Stimulated activated effector memory CD8-positive, alpha-beta T cell treated with anti-CD3 and anti-CD28 coated beads, Interleukin-12 subunit alpha, Interleukin-12 subunit beta, amount 100 ng/mL, for 72 hours (primary cell): ENCODE measurements at regions not wholly inside any gene's neighbourhood (a gene's known extent, or its start where the extent isn't known, plus 50 kb on each side); places are given as distances from the start of the nearest gene placed in this dataset.

Source experiments
- ATAC-seq: fragments of 150-1000 bp; cut with Tn5 transposase; 2 replicates; pipeline ENCODE4 v1.10.0; 2021
- DNase-seq, 2 donors: peaks; one replicate each; pipeline ENCODE4 v3.0.0; 2021 to 2022; ENCODE audit warnings: low spot score in 2 of 2
- H3K27ac Mint-ChIP-seq: one replicate; pipeline ENCODE4 v1.8.0; 2022; ENCODE audit warnings: mild to moderate bottlenecking, mixed read lengths
- H3K36me3 Mint-ChIP-seq: one replicate; pipeline ENCODE4 v1.8.0; 2022; ENCODE audit warnings: mild to moderate bottlenecking, mixed read lengths
- H3K4me1 Mint-ChIP-seq: one replicate; pipeline ENCODE4 v1.8.0; 2022; ENCODE audit warnings: mixed read lengths
- H3K4me3 Mint-ChIP-seq: one replicate; pipeline ENCODE4 v1.8.0; 2022; ENCODE audit warnings: mild to moderate bottlenecking, mixed read lengths
- H3K9me3 Mint-ChIP-seq: one replicate; pipeline ENCODE4 v1.8.0; 2022; ENCODE audit warnings: mixed read lengths

GRCh38 chr4:121238461-121238860 lies 74.3 kb upstream of the TNIP3 start:
- no peak for ATAC-seq
- Mint-ChIP-seq H3K4me1 (peaks cover 17% of the 10 kb centered on the region), H3K9me3 (no peaks in the 10 kb centered on the region), H3K27ac (no peak overlapping the region), H3K36me3 (no peaks in the 10 kb centered on the region), H3K4me3 (no peak overlapping the region)
- DNase-seq, result no peak

- H3K4me1 Mint-ChIP-seq, result peaks cover 14% of the 10 kb centered on the region
- no peak overlapping the region for H3K27ac Mint-ChIP-seq
- H3K4me3 Mint-ChIP-seq, result no peak overlapping the region
- no peaks in the 10 kb centered on the region for H3K36me3 Mint-ChIP-seq
- no peaks in the 10 kb centered on the region for H3K9me3 Mint-ChIP-seq
- ATAC-seq (no peak), DNase-seq (no peak)
These were observed 72.9 kb upstream of the TNIP3 start for GRCh38 chr4:121237069-121237399.

- H3K9me3 Mint-ChIP-seq, result no peaks in the 10 kb centered on the region
- H3K4me3 Mint-ChIP-seq, result no peak overlapping the region
- H3K4me1 Mint-ChIP-seq, result peaks cover 10% of the 10 kb centered on the region
- DNase-seq, result no peak
- no peak for ATAC-seq
- H3K27ac Mint-ChIP-seq, result no peak overlapping the region
- no peaks in the 10 kb centered on the region for H3K36me3 Mint-ChIP-seq
These were observed 72.4 kb upstream of the TNIP3 start for GRCh38 chr4:121236353-121237068.

- DNase-seq (no peak), ATAC-seq (no peak)
- peaks cover 17% of the 10 kb centered on the region for H3K4me1 Mint-ChIP-seq
- no peaks in the 10 kb centered on the region for H3K9me3 Mint-ChIP-seq
- no peaks in the 10 kb centered on the region for H3K36me3 Mint-ChIP-seq
- H3K4me3 Mint-ChIP-seq, result no peak overlapping the region
- H3K27ac Mint-ChIP-seq, result no peak overlapping the region
These were observed 69.9 kb upstream of the TNIP3 start for GRCh38 chr4:121233982-121234381.

GRCh38 chr4:121229993-121230392 lies 65.9 kb upstream of the TNIP3 start:
- Mint-ChIP-seq H3K4me1 (peaks cover 29% of the 10 kb centered on the region), H3K27ac (peak overlapping the region; percentile 59), H3K9me3 (no peaks in the 10 kb centered on the region), H3K4me3 (no peak overlapping the region), H3K36me3 (peaks cover 18% of the 10 kb centered on the region)
- DNase-seq (no peak), ATAC-seq (no peak)

- Mint-ChIP-seq H3K9me3 (no peaks in the 10 kb centered on the region), H3K27ac (no peak overlapping the region), H3K36me3 (peaks cover 26% of the 10 kb centered on the region), H3K4me1 (peaks cover 29% of the 10 kb centered on the region), H3K4me3 (no peak overlapping the region)
- no peak for DNase-seq
- no peak for ATAC-seq
These were observed 64.7 kb upstream of the TNIP3 start for GRCh38 chr4:121228848-121229247.

GRCh38 chr4:121227341-121227792 lies 63.2 kb upstream of the TNIP3 start:
- H3K4me1 Mint-ChIP-seq, result peaks cover 35% of the 10 kb centered on the region
- H3K9me3 Mint-ChIP-seq, result no peaks in the 10 kb centered on the region
- peak overlapping the region; percentile 94 for H3K27ac Mint-ChIP-seq
- ATAC-seq (peak; percentile 93), DNase-seq (no peak)
- H3K36me3 Mint-ChIP-seq, result peaks cover 40% of the 10 kb centered on the region
- peak overlapping the region; percentile 77 for H3K4me3 Mint-ChIP-seq

GRCh38 chr4:121226362-121226761 lies 62.2 kb upstream of the TNIP3 start:
- Mint-ChIP-seq H3K27ac (peak overlapping the region; percentile 94), H3K4me3 (peak overlapping the region; percentile 77), H3K4me1 (peaks cover 33% of the 10 kb centered on the region), H3K9me3 (no peaks in the 10 kb centered on the region), H3K36me3 (peaks cover 47% of the 10 kb centered on the region)
- ATAC-seq (no peak), DNase-seq (no peak)

- ATAC-seq, result peak; percentile 46
- Mint-ChIP-seq H3K4me1 (peaks cover 40% of the 10 kb centered on the region), H3K36me3 (peaks cover 73% of the 10 kb centered on the region), H3K27ac (peak overlapping the region; percentile 52), H3K9me3 (no peaks in the 10 kb centered on the region), H3K4me3 (peak overlapping the region; percentile 77)
- DNase-seq, result no peak
These were observed 57.5 kb upstream of the TNIP3 start for GRCh38 chr4:121221608-121222007.

- DNase-seq (no peak), ATAC-seq (no peak)
- Mint-ChIP-seq H3K27ac (peak overlapping the region; percentile 52), H3K4me1 (peaks cover 43% of the 10 kb centered on the region), H3K36me3 (peaks cover 76% of the 10 kb centered on the region), H3K9me3 (no peaks in the 10 kb centered on the region), H3K4me3 (peak overlapping the region; percentile 77)
These were observed 57.1 kb upstream of the TNIP3 start for GRCh38 chr4:121221201-121221600.

GRCh38 chr4:121220698-121221097 lies 56.6 kb upstream of the TNIP3 start:
- Mint-ChIP-seq H3K36me3 (peaks cover 76% of the 10 kb centered on the region), H3K4me3 (peak overlapping the region; percentile 77), H3K9me3 (no peaks in the 10 kb centered on the region), H3K4me1 (peaks cover 43% of the 10 kb centered on the region), H3K27ac (peak overlapping the region; percentile 9)
- ATAC-seq, result peak; percentile 60
- no peak for DNase-seq

- no peak for DNase-seq
- ATAC-seq, result no peak
- H3K4me1 Mint-ChIP-seq, result peaks cover 43% of the 10 kb centered on the region
- H3K27ac Mint-ChIP-seq, result peak overlapping the region; percentile 89
- no peaks in the 10 kb centered on the region for H3K9me3 Mint-ChIP-seq
- peak overlapping the region; percentile 77 for H3K4me3 Mint-ChIP-seq
- H3K36me3 Mint-ChIP-seq, result peaks cover 81% of the 10 kb centered on the region
These were observed 55.1 kb upstream of the TNIP3 start for GRCh38 chr4:121219227-121219626.

- DNase-seq (no peak), ATAC-seq (no peak)
- H3K4me3 Mint-ChIP-seq, result peak overlapping the region; percentile 58
- no peak overlapping the region for H3K27ac Mint-ChIP-seq
- H3K36me3 Mint-ChIP-seq, result peaks cover 82% of the 10 kb centered on the region
- peaks cover 43% of the 10 kb centered on the region for H3K4me1 Mint-ChIP-seq
- no peaks in the 10 kb centered on the region for H3K9me3 Mint-ChIP-seq
These were observed 53.2 kb upstream of the TNIP3 start for GRCh38 chr4:121217351-121217750.

- peak overlapping the region; percentile 58 for H3K4me3 Mint-ChIP-seq
- peaks cover 43% of the 10 kb centered on the region for H3K4me1 Mint-ChIP-seq
- DNase-seq (no peak), ATAC-seq (peak; percentile 31)
- peak overlapping the region; percentile 74 for H3K27ac Mint-ChIP-seq
- no peaks in the 10 kb centered on the region for H3K9me3 Mint-ChIP-seq
- peaks cover 86% of the 10 kb centered on the region for H3K36me3 Mint-ChIP-seq
These were observed 52.3 kb upstream of the TNIP3 start for GRCh38 chr4:121216461-121216860.

- Mint-ChIP-seq H3K4me3 (peak overlapping the region; percentile 58), H3K36me3 (peaks cover 88% of the 10 kb centered on the region), H3K9me3 (no peaks in the 10 kb centered on the region), H3K4me1 (peaks cover 32% of the 10 kb centered on the region), H3K27ac (peak overlapping the region; percentile 64)
- no peak for DNase-seq
- peak; percentile 82 for ATAC-seq
These were observed 49.8 kb upstream of the TNIP3 start for GRCh38 chr4:121213940-121214339.
